K562 (cell line): ENCODE measurements at regions not wholly inside any gene's neighbourhood (a gene's known extent, or its start where the extent isn't known, plus 50 kb on each side); places are given as distances from the start of the nearest gene placed in this dataset.

Source experiments
- CC2D1A ChIP-seq: fragments of 450-650 bp; IDR thresholded peaks from 2 replicates; pipeline ENCODE4 v1.6.1; 2017; ENCODE audit warnings: mild to moderate bottlenecking
- CEBPZ ChIP-seq: fragments of 150-350 bp; IDR thresholded peaks from 2 replicates; pipeline ENCODE4 v1.6.1; 2014; ENCODE audit warnings: low read depth, mild to moderate bottlenecking, low read length, borderline replicate concordance
- GTF2B ChIP-seq: IDR thresholded peaks from 2 replicates; pipeline ENCODE4 v1.6.1; 2011; ENCODE audit not compliant: insufficient read length; ENCODE audit errors: extremely low read depth
- JUND ChIP-seq, 2 experiments: IDR thresholded peaks; 2 replicates in 1 of 2; 3 replicates in 1 of 2; pipeline ENCODE4 v1.6.1; 2011; ENCODE audit warnings: borderline replicate concordance in 2 of 2, low read depth in 2 of 2, low read length in 2 of 2, improper control_type of control experiment in 1 of 2, missing biosample characterization in 1 of 2, missing genetic modification characterization in 1 of 2, missing genetic modification reagents in 1 of 2
- PHF8 ChIP-seq: fragments of 200-600 bp; sonication (generic); IDR thresholded peaks from 2 replicates; pipeline ENCODE4 v1.6.1; 2012; ENCODE audit warnings: mixed run types, mild to moderate bottlenecking, inconsistent platforms, low read length, moderate library complexity, borderline replicate concordance
- PREB ChIP-seq: sonication (generic); formaldehyde crosslinking; IDR thresholded peaks from 2 replicates; pipeline ENCODE4 v1.8.1; 2023; ENCODE audit warnings: mild to moderate bottlenecking, missing genetic modification reagents
- SRF ChIP-seq, 2 experiments: fragments of 250-450, 450-650 bp in 1 of 2; sonication (Bioruptor Pico) in 1 of 2; sonication (generic) in 1 of 2; formaldehyde crosslinking; IDR thresholded peaks; 2 replicates each; pipeline versions ENCODE4 v1.5.0 to v1.5.1; 2020 to 2022; ENCODE audit warnings: mild to moderate bottlenecking in 1 of 2, missing genetic modification reagents in 1 of 2
- XRCC3 ChIP-seq: fragments of 450-650 bp; IDR thresholded peaks from 2 replicates; pipeline ENCODE4 v1.6.1; 2017; ENCODE audit warnings: mild to moderate bottlenecking, moderate library complexity
- ZBTB8A ChIP-seq: fragments of 450-650 bp; IDR thresholded peaks from 2 replicates; pipeline ENCODE4 v1.6.1; 2018; ENCODE audit warnings: mild to moderate bottlenecking, moderate library complexity; ENCODE audit not compliant: partially characterized antibody
- ZNF324 ChIP-seq: fragments of 250-450 bp; sonication (Bioruptor Pico); IDR thresholded peaks from 2 replicates; pipeline ENCODE4 v1.4.0; 2020; ENCODE audit warnings: mild to moderate bottlenecking

GRCh38 chr17:54102246-54102645, 279.5 kb downstream of the KIF2B start:
- no peak for TF ChIP-seq PREB (CRISPR knock-in tag)
- no peak for TF ChIP-seq ZBTB8A
- no peak for TF ChIP-seq SRF (CRISPR knock-in tag; IDR thresholded peaks at IDR 0.05)
- no peak for TF ChIP-seq JUND (IDR thresholded peaks at IDR 0.05; ENCODE audit: borderline replicate concordance, low read depth, low read length)
- TF ChIP-seq JUND (tag; IDR thresholded peaks at IDR 0.05; ENCODE audit: borderline replicate concordance, low read depth, low read length): no peak
- TF ChIP-seq ZNF324 (CRISPR knock-in tag): no peak
- no peak for TF ChIP-seq CC2D1A
- no peak for TF ChIP-seq CEBPZ
- TF ChIP-seq PHF8: no peak
- no peak for TF ChIP-seq XRCC3
- TF ChIP-seq GTF2B: no peak
